WERI-Rb-1 (cell line): ENCODE measurements at regions not wholly inside any gene's neighbourhood (a gene's known extent, or its start where the extent isn't known, plus 50 kb on each side); places are given as distances from the start of the nearest gene placed in this dataset.

Experiments used
- DNase-seq: peaks from one replicate; pipeline ENCODE4 v3.0.0-alpha.2; 2020
- H3K27ac ChIP-seq: fragments of 250-450 bp; sonication (Bioruptor Pico); 2 replicates; pipeline ENCODE4 v1.5.1; 2020; ENCODE audit warnings: mild to moderate bottlenecking, moderate library complexity
- H3K27me3 ChIP-seq: fragments of 250-450 bp; sonication (Bioruptor Pico); 2 replicates; pipeline ENCODE4 v1.5.1; 2021; ENCODE audit warnings: mild to moderate bottlenecking, low read depth, moderate library complexity; ENCODE audit not compliant: insufficient read depth, severe bottlenecking
- H3K36me3 ChIP-seq: fragments of 250-450 bp; sonication (Bioruptor Pico); 2 replicates; pipeline ENCODE4 v1.5.1; 2020; ENCODE audit warnings: mild to moderate bottlenecking, moderate library complexity
- H3K4me3 ChIP-seq: 2 replicates; pipeline ENCODE4 v1.5.1; 2011; ENCODE audit warnings: low read depth, mild to moderate bottlenecking, control low read depth, low read length
- H3K9me3 ChIP-seq: fragments of 250-450 bp; sonication (Bioruptor Pico); 2 replicates; pipeline ENCODE4 v1.5.1; 2021; ENCODE audit warnings: mild to moderate bottlenecking, moderate library complexity; ENCODE audit not compliant: severe bottlenecking
- CTCF ChIP-seq: IDR thresholded peaks from 2 replicates; pipeline ENCODE4 v1.5.1; 2011; ENCODE audit warnings: low read depth, mild to moderate bottlenecking, control low read depth, inconsistent platforms, low read length

- no peak for TF ChIP-seq CTCF
- H3K27ac ChIP-seq, result no peak overlapping the region
- H3K4me3 ChIP-seq, result no peak overlapping the region
- DNase-seq, result no peak
- H3K9me3 ChIP-seq, result no peaks in the 10 kb centered on the region
- no peaks in the 10 kb centered on the region for H3K27me3 ChIP-seq
- H3K36me3 ChIP-seq, result no peaks in the 10 kb centered on the region
Observed at GRCh38 chr17:53736516-53737240, 86.0 kb upstream of the KIF2B start.

- no peak overlapping the region for H3K27ac ChIP-seq
- H3K4me3 ChIP-seq, result no peak overlapping the region
- no peak for DNase-seq
- H3K9me3 ChIP-seq, result peaks cover 11% of the 10 kb centered on the region
- TF ChIP-seq CTCF, result no peak
- H3K36me3 ChIP-seq, result no peaks in the 10 kb centered on the region
- no peaks in the 10 kb centered on the region for H3K27me3 ChIP-seq
Observed at GRCh38 chr17:53724726-53725125, 98.0 kb upstream of the KIF2B start.

GRCh38 chr17:53722407-53722806 is 100.3 kb upstream of the KIF2B start:
- peaks cover 9% of the 10 kb centered on the region for H3K9me3 ChIP-seq
- TF ChIP-seq CTCF, result no peak
- H3K4me3 ChIP-seq, result no peak overlapping the region
- H3K27me3 ChIP-seq, result no peaks in the 10 kb centered on the region
- DNase-seq, result no peak
- H3K27ac ChIP-seq, result no peak overlapping the region
- no peaks in the 10 kb centered on the region for H3K36me3 ChIP-seq

GRCh38 chr17:53721101-53721500 is 101.6 kb upstream of the KIF2B start:
- no peak overlapping the region for H3K27ac ChIP-seq
- no peaks in the 10 kb centered on the region for H3K36me3 ChIP-seq
- DNase-seq, result no peak
- H3K27me3 ChIP-seq, result no peaks in the 10 kb centered on the region
- peaks cover 2% of the 10 kb centered on the region for H3K9me3 ChIP-seq
- no peak for TF ChIP-seq CTCF
- H3K4me3 ChIP-seq, result no peak overlapping the region

- H3K27ac ChIP-seq, result no peak overlapping the region
- H3K27me3 ChIP-seq, result no peaks in the 10 kb centered on the region
- no peak for DNase-seq
Observed at GRCh38 chr17:53719229-53719628, 103.5 kb upstream of the KIF2B start.

More at GRCh38 chr17:53719229-53719628, 103.5 kb upstream of the KIF2B start:
- H3K4me3 ChIP-seq, result no peak overlapping the region
- no peak for TF ChIP-seq CTCF
- H3K36me3 ChIP-seq, result no peaks in the 10 kb centered on the region
- H3K9me3 ChIP-seq, result peaks cover 2% of the 10 kb centered on the region
